NOMO-1 treated with DMSO at 0.1 percent for 48 hours (cell line): ENCODE measurements at regions not wholly inside any gene's neighbourhood (a gene's known extent, or its start where the extent isn't known, plus 50 kb on each side); places are given as distances from the start of the nearest gene placed in this dataset.
"Not testable (repeated sequence)": the region's sequence is repeated elsewhere in the genome, so short reads cannot be mapped to it uniquely, and the experiment has no call there.

ENCODE experiments used
- DNase-seq: peaks from one replicate; lab custom pipeline; 2025; ENCODE audit not compliant: unreplicated experiment; lab: John Stamatoyannopoulos, UW

DNA sequence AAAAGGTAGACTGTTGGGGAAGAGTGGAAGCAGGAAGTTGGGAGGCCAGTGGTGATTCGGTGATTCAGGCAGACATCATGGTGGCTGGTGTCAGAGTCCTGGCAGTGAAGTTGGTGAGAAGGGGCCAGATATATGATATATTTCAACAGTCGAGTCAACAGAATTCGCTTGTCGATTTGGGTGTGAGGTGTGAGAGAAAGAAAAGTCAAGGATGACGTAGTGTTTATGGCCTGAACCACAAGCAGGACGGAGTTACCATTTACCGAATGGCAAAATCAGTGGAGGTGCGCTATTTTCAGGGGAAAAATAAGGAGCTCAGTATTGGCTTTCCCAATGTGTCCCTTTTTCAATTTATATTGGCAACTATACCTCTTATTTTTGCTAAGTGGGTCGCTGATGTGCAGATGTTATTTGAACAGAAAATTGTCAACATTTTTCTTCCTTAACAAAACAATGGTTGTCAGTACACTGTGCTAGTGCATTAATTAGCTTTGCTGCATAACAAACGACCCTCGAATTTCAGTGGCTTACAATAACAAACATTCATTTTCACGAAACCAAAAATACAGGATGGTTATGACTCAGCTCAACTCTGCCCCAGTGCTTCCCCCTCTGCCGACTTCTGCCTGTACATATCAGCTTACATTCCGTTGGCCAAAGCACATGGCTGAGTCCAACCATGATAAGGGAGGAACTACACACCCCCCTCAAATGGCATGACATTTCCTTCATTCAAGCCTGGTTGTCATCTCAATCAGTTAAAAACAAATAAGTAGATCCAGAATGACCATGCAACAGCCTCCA, 255.0 kb upstream of the ZFP64 start:
- no peak for DNase-seq

DNA sequence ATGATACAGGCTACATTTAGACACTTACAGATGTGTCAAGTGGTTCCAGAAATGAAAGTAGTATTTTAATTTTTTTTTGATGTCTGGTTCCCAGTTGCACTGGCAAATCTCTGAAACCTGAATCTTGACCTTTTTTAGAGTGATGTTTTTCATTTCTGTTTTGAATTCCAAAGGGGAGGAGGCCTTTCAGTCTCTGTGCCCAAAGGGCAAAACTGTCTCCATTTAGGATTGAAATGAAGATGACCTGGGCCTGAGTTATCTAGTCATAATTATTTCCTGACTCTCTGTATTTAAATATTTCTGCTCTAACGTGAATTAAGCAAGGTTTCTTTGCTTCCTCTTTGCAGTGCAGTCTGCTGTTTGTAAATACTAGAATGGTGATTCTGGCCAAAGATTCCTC, 252.9 kb upstream of the ZFP64 start:
- DNase-seq, result peak; percentile 52

GRCh38 chr20:52443874-52444273, 252.3 kb upstream of the ZFP64 start:
- DNase-seq, result no peak

GRCh38 chr20:52441710-52442109, 250.1 kb upstream of the ZFP64 start:
- no peak for DNase-seq

GRCh38 chr20:52439375-52439774, 247.8 kb upstream of the ZFP64 start:
- no peak for DNase-seq

GRCh38 chr20:52438326-52438963, 246.9 kb upstream of the ZFP64 start:
- DNase-seq, result no peak

DNA sequence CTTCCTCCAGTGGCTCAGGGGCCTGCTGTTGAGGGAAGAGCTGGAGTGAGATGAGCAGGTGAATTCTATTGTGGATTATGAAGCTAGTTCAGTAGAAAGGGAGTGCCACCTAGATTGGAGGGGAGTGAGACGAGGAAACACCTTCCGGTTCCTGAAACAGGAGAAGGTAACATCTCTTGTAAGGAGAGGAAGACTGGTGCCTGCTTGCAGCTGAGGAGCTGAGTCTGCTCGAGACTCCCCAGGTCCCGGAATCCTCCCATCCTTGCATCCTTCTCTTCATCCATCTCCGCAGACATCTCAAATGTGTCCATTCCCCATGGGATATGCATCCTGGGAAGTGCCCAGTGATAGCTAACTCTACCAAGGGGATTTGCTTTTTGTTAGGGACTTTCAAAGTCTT, 242.9 kb upstream of the ZFP64 start:
- DNase-seq, result no peak

DNA sequence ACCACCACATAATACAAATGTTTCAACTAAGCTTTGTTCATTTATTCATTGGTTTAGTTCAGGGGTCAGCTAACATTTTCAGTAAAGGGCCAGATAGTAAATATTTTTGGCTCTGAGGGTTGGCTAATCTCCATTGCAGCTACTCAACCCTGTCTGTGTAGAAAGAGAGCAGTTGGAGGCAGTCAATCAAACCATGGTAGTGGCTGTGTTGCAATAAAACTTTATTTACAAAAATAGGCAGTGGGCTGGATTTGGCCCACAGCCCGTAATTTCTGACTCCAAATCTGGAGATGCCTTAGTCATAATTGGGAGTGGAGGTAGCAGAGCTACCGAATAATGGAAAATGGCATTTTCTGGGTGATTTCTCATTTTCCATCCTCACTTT, 242.5 kb upstream of the ZFP64 start:
- no peak for DNase-seq

- DNase-seq, result no peak
Measured at GRCh38 chr20:52433326-52434040, 241.9 kb upstream of the ZFP64 start.

- DNase-seq, result no peak
Measured at GRCh38 chr20:52432740-52433139, 241.2 kb upstream of the ZFP64 start.

DNA sequence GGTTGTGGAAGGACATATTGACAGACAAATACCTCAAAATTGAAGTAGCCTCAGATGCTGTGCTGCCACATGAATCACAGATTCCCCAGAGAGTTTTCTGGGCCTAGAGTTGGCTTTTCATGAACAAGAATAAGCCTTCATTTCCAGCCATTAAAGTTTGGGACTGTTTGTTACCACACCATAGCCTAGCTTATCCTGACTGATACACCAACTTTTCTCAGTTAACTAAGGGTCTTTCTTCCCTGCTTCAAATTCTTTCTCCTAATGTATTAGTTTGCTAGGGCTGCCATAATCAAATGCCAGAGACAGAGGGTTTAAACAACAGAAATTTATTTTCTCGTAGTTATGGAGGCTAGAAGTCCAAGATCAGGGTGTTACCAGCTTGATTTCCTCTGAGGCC, 237.4 kb upstream of the ZFP64 start:
- DNase-seq, result no peak

DNA sequence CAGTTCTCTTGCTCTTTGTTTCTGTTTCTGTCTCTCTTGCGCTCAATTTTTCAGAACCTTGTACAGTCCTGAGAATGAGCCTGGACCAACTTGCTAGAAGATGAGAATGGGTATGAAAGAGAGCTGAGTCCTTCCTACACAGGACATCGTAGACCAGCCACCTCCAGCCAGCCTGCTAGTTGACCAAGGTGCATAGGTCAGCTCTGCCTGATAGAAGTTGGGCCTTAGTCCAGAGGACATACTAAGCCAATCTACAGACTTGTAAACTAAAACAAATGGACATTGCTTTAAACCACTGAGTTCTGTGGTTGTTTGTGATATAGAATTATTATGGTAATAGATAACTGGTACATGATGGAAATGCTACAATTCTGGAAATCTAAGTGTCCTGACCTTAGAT, 236.4 kb upstream of the ZFP64 start:
- DNase-seq, result no peak

DNA sequence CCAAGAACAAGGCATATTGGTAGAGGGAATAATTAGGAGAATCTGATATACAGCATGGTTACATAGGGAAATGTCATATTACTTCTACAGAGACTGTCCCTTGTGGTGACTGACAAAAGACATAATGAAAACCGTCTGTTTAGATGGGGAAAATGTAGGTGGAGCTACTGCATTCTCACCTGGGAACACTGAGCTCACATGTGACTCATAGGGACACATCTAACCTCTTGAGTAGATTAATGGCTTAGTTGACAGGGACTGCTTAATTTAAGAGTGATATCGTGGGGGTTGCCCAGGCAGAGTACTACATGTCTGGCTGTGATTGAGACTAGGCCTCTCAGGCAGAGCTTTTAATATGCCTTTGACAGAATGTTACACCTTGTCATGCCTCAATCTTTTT, 235.3 kb upstream of the ZFP64 start:
- no peak for DNase-seq

DNA sequence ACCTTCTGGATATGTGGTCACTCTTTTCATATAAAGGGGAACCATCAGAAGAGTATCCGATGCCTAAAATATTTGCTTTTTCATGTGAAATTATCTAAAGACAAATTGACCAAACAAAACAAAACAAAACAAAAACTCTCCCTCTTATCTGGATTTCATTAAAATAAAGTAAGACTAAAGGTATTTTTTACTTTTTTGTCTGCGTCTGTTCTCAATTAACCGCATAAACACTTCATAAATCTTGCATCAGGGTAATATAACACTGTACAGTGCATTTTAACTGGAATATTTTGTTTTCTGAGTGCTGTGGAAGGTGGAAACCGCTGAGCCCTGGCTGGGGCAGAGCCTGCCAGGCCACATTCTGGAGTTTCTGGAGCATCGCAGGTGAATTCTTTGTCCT, 234.1 kb upstream of the ZFP64 start:
- no peak for DNase-seq

- peak; percentile 51 for DNase-seq
Measured at GRCh38 chr20:52425253-52425652, 233.7 kb upstream of the ZFP64 start.

DNA sequence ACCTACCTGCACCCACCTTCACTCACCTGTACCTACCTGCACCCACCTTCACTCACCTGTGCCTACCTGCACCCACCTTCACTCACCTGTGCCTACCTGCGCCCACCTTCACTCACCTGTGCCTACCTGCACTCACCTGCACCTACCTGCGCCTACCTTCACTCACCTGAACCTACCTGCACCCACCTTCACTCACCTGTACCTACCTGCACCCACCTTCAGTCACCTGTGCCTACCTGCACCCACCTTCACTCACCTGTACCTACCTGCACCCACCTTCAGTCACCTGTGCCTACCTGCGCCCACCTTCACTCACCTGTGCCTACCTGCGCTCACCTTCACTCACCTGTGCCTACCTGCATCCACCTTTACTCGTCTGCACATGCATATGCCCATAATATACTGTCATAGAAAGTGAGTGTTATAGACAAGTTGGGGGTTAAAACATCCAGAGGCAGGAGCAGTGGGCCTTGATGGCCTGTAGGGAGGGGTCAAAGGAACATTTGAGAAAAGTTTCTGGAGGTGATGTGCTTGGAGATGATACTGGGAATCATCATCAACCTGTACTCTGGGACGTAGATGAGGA, 232.9 kb upstream of the ZFP64 start:
- DNase-seq, result not testable (repeated sequence)

- DNase-seq, result not testable (repeated sequence)
Measured at GRCh38 chr20:52423536-52424140, 232.1 kb upstream of the ZFP64 start.

- DNase-seq, result peak; percentile 24
Measured at GRCh38 chr20:52422574-52423336, 231.2 kb upstream of the ZFP64 start.

- DNase-seq, result no peak
Measured at GRCh38 chr20:52420805-52421204, 229.2 kb upstream of the ZFP64 start.

DNA sequence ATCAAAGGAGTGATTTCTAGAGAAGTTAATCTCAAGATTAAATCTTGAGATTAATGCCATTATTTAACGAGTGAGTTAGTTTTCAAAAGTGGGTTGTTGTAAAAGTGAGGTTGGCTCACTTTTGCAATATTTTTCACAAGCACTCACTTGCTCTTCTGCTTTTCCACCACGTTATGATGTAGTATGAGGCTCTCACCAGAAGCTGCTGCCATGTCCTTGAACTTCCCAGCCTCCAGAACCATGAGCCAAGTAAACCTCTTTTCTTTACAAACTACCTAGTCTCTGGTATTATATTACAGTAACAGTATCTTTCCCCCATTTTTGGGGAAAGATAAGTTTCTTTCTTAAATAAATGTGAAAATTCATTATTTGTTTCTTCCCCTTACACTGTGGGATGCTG, 227.6 kb upstream of the ZFP64 start:
- DNase-seq, result no peak

GRCh38 chr20:52416953-52417352, 225.4 kb upstream of the ZFP64 start:
- no peak for DNase-seq
